ENCODE measurements at regions not wholly inside any gene's neighbourhood (a gene's known extent, or its start where the extent isn't known, plus 50 kb on each side); places are given as distances from the start of the nearest gene placed in this dataset.

- H3K4me3 ChIP-seq (ENCODE audit: low read depth, low read length) = no peak overlapping the region
- TF ChIP-seq POLR2A (IDR thresholded peaks at IDR 0.05; ENCODE audit: extremely low read depth, insufficient read length) (no peak), MAX (IDR thresholded peaks at IDR 0.05; ENCODE audit: low read depth, low read length) (no peak), MYC (IDR thresholded peaks at IDR 0.05; ENCODE audit: low read depth, low read length) (no peak)
- TF ChIP-seq, protein P1, sequence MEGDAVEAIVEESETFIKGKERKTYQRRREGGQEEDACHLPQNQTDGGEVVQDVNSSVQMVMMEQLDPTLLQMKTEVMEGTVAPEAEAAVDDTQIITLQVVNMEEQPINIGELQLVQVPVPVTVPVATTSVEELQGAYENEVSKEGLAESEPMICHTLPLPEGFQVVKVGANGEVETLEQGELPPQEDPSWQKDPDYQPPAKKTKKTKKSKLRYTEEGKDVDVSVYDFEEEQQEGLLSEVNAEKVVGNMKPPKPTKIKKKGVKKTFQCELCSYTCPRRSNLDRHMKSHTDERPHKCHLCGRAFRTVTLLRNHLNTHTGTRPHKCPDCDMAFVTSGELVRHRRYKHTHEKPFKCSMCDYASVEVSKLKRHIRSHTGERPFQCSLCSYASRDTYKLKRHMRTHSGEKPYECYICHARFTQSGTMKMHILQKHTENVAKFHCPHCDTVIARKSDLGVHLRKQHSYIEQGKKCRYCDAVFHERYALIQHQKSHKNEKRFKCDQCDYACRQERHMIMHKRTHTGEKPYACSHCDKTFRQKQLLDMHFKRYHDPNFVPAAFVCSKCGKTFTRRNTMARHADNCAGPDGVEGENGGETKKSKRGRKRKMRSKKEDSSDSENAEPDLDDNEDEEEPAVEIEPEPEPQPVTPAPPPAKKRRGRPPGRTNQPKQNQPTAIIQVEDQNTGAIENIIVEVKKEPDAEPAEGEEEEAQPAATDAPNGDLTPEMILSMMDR (IDR thresholded peaks at IDR 0.05; ENCODE audit: low read depth, low read length) = no peak
- no peak for DNase-seq (ENCODE audit: low read depth)
Observed at GRCh38 chr5:167305591-167306213, 985.7 kb upstream of the WWC1 start.

- no peak overlapping the region for H3K4me3 ChIP-seq (ENCODE audit: low read depth, low read length)
- no peak for DNase-seq (ENCODE audit: low read depth)
- TF ChIP-seq POLR2A (IDR thresholded peaks at IDR 0.05; ENCODE audit: extremely low read depth, insufficient read length) = no peak
- TF ChIP-seq MAX (IDR thresholded peaks at IDR 0.05; ENCODE audit: low read depth, low read length) = no peak
- no peak for TF ChIP-seq MYC (IDR thresholded peaks at IDR 0.05; ENCODE audit: low read depth, low read length)
- TF ChIP-seq, protein P1 (IDR thresholded peaks at IDR 0.05; ENCODE audit: low read depth, low read length) = no peak
Observed at GRCh38 chr5:167307042-167307441, 984.4 kb upstream of the WWC1 start.

DNA sequence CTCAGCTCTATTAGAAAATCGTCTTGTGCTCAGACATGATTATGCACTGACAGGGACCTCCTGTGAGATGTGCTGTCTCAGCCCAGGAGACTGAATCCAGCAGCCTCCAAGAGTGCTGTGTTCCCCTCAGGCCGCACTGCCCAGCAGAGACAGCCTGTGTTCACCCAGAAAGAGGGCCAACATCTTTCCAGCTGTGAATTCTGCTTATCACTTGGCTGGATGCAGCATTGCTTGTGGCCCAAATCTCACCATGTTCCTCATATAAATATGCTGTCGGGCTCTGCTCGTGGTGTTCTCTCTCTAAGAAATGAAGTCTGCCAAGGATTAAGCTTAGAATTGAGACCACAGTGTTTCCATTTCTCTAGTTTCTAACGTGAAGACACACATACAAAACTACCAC lies 983.0 kb upstream of the WWC1 start:
- H3K4me3 ChIP-seq (ENCODE audit: low read depth, low read length) = no peak overlapping the region
- TF ChIP-seq, protein P1 (IDR thresholded peaks at IDR 0.05; ENCODE audit: low read depth, low read length) = no peak
- TF ChIP-seq MAX (IDR thresholded peaks at IDR 0.05; ENCODE audit: low read depth, low read length) (no peak), MYC (IDR thresholded peaks at IDR 0.05; ENCODE audit: low read depth, low read length) (no peak), POLR2A (IDR thresholded peaks at IDR 0.05; ENCODE audit: extremely low read depth, insufficient read length) (no peak)
- no peak for DNase-seq (ENCODE audit: low read depth)

GRCh38 chr5:167309941-167310517 lies 981.4 kb upstream of the WWC1 start:
- no peak overlapping the region for H3K4me3 ChIP-seq (ENCODE audit: low read depth, low read length)
- TF ChIP-seq, protein P1 (IDR thresholded peaks at IDR 0.05; ENCODE audit: low read depth, low read length) = no peak
- TF ChIP-seq MAX (IDR thresholded peaks at IDR 0.05; ENCODE audit: low read depth, low read length) = no peak
- no peak for TF ChIP-seq MYC (IDR thresholded peaks at IDR 0.05; ENCODE audit: low read depth, low read length)
- TF ChIP-seq POLR2A (IDR thresholded peaks at IDR 0.05; ENCODE audit: extremely low read depth, insufficient read length) = no peak
- no peak for DNase-seq (ENCODE audit: low read depth)

DNA sequence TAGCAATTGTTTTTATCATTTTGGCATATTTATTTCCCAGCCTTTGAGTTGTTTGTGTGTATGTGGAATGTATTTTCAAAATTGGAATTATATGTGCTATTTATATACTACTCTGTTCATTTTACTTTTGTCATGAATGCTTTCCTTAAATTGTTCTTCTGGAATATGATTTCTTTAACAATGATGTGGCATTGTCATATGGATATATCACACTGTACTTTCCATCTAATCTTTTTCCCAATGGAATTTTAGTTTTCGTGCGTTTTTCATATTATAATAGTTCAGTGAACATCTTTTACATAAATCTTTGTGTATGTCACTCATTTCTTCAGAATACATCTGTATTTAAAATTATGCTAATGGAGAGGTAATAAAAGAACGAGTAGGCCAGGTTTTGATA lies 980.1 kb upstream of the WWC1 start:
- TF ChIP-seq, protein P1 (IDR thresholded peaks at IDR 0.05; ENCODE audit: low read depth, low read length) = no peak
- no peak for TF ChIP-seq POLR2A (IDR thresholded peaks at IDR 0.05; ENCODE audit: extremely low read depth, insufficient read length)
- no peak for TF ChIP-seq MAX (IDR thresholded peaks at IDR 0.05; ENCODE audit: low read depth, low read length)
- TF ChIP-seq MYC (IDR thresholded peaks at IDR 0.05; ENCODE audit: low read depth, low read length) = no peak
- no peak for DNase-seq (ENCODE audit: low read depth)
- no peak overlapping the region for H3K4me3 ChIP-seq (ENCODE audit: low read depth, low read length)

Measured in NB4 (cell line).